ENCODE measurements at regions not wholly inside any gene's neighbourhood (a gene's known extent, or its start where the extent isn't known, plus 50 kb on each side); places are given as distances from the start of the nearest gene placed in this dataset.
"Not testable (repeated sequence)": the region's sequence is repeated elsewhere in the genome, so short reads cannot be mapped to it uniquely, and the experiment has no call there.

GRCh38 chr14:41549821-41550607 lies 56.7 kb upstream of the LRFN5 start:
- DNase-seq = no peak

- DNase-seq = no peak
Observed at GRCh38 chr14:41549282-41549681, 57.4 kb upstream of the LRFN5 start.

- DNase-seq = no peak
Observed at GRCh38 chr14:41548666-41549065, 58.0 kb upstream of the LRFN5 start.

- no peak for DNase-seq
Observed at GRCh38 chr14:41541333-41541732, 65.3 kb upstream of the LRFN5 start.

GRCh38 chr14:41532255-41532654 lies 74.4 kb upstream of the LRFN5 start:
- no peak for DNase-seq

GRCh38 chr14:41521891-41522290 lies 84.8 kb upstream of the LRFN5 start:
- no peak for DNase-seq

- not testable (repeated sequence) for DNase-seq
Observed at GRCh38 chr14:41518030-41518429, 88.6 kb upstream of the LRFN5 start.

GRCh38 chr14:41506552-41506951 lies 100.1 kb upstream of the LRFN5 start:
- DNase-seq = no peak

GRCh38 chr14:41505491-41505890 lies 101.2 kb upstream of the LRFN5 start:
- DNase-seq = no peak

- no peak for DNase-seq
Observed at GRCh38 chr14:41498959-41499358, 107.7 kb upstream of the LRFN5 start.

GRCh38 chr14:41490323-41490722 lies 116.4 kb upstream of the LRFN5 start:
- DNase-seq = no peak

GRCh38 chr14:41489315-41489972 lies 117.2 kb upstream of the LRFN5 start:
- DNase-seq = no peak

GRCh38 chr14:41488401-41488800 lies 118.3 kb upstream of the LRFN5 start:
- DNase-seq = no peak

GRCh38 chr14:41482861-41483260 lies 123.8 kb upstream of the LRFN5 start:
- no peak for DNase-seq

- DNase-seq = no peak
Observed at GRCh38 chr14:41476526-41476925, 130.2 kb upstream of the LRFN5 start.

- no peak for DNase-seq
Observed at GRCh38 chr14:41461380-41461779, 145.3 kb upstream of the LRFN5 start.

- no peak for DNase-seq
Observed at GRCh38 chr14:41457393-41457792, 149.3 kb upstream of the LRFN5 start.

GRCh38 chr14:41449066-41449465 lies 157.6 kb upstream of the LRFN5 start:
- DNase-seq = no peak

- DNase-seq = no peak
Observed at GRCh38 chr14:41446008-41446407, 160.7 kb upstream of the LRFN5 start.

GRCh38 chr14:41423503-41423902 lies 183.2 kb upstream of the LRFN5 start:
- DNase-seq = no peak

- not testable (repeated sequence) for DNase-seq
Observed at GRCh38 chr14:41421308-41421707, 185.4 kb upstream of the LRFN5 start.

- DNase-seq = no peak
Observed at GRCh38 chr14:41419709-41420108, 187.0 kb upstream of the LRFN5 start.

GRCh38 chr14:41418851-41419250 lies 187.8 kb upstream of the LRFN5 start:
- no peak for DNase-seq

GRCh38 chr14:41409806-41410205 lies 196.9 kb upstream of the LRFN5 start:
- no peak for DNase-seq

GRCh38 chr14:41404126-41404525 lies 202.6 kb upstream of the LRFN5 start:
- DNase-seq = no peak

Data from inflammatory macrophage treated with lipopolysaccharide for 1 hour (primary cell).